ENCODE measurements at regions not wholly inside any gene's neighbourhood (a gene's known extent, or its start where the extent isn't known, plus 50 kb on each side); places are given as distances from the start of the nearest gene placed in this dataset.

GRCh38 chr9:119712325-119712724 lies 343.1 kb upstream of the BRINP1 start:
- DNase-seq: no peak
- TF ChIP-seq CTCF (IDR thresholded peaks at IDR 0.05): no peak
- no peaks in the 10 kb centered on the region for H3K36me3 ChIP-seq (ENCODE audit: insufficient read depth in 1 of 2, low read depth in 1 of 2)
- no peak overlapping the region for H3K27ac ChIP-seq
- 70 to 78% (median 74%) methylated on average over 1 of the region's 1 CpG for WGBS, 3 donors
- intact Hi-C loops (cut with DNase I): no loop called here
- ATAC-seq: no peak
- H3K27me3 ChIP-seq (ENCODE audit: insufficient read depth in 3 of 3, low read length in 2 of 3): no peaks in the 10 kb centered on the region
- H3K4me1 ChIP-seq: no peaks in the 10 kb centered on the region
- no peaks in the 10 kb centered on the region for H3K9me3 ChIP-seq
- H3K4me3 ChIP-seq: no peak overlapping the region

GRCh38 chr9:119709431-119709830 lies 340.2 kb upstream of the BRINP1 start:
- DNase-seq: no peak

GRCh38 chr9:119707228-119707845 lies 338.1 kb upstream of the BRINP1 start:
- intact Hi-C loops (cut with DNase I): no loop called here
- no peaks in the 10 kb centered on the region for H3K36me3 ChIP-seq (ENCODE audit: insufficient read depth in 1 of 2, low read depth in 1 of 2)
- no peaks in the 10 kb centered on the region for H3K9me3 ChIP-seq
- no peaks in the 10 kb centered on the region for H3K4me1 ChIP-seq
- ATAC-seq: no peak
- DNase-seq: no peak
- no peak overlapping the region for H3K4me3 ChIP-seq
- no peak overlapping the region for H3K27ac ChIP-seq
- no peaks in the 10 kb centered on the region for H3K27me3 ChIP-seq (ENCODE audit: insufficient read depth in 3 of 3, low read length in 2 of 3)
- 81 to 84% (median 84%) methylated on average over 4 of the region's 4 CpGs for WGBS, 3 donors
- no peak for TF ChIP-seq CTCF (IDR thresholded peaks at IDR 0.05)

More at GRCh38 chr9:119709431-119709830, 340.2 kb upstream of the BRINP1 start:
- TF ChIP-seq CTCF (IDR thresholded peaks at IDR 0.05): no peak
- 66 to 74% (median 69%) methylated on average over 2 of the region's 2 CpGs for WGBS, 3 donors
- no peaks in the 10 kb centered on the region for H3K36me3 ChIP-seq (ENCODE audit: insufficient read depth in 1 of 2, low read depth in 1 of 2)
- intact Hi-C loops (cut with DNase I): no loop called here
- H3K4me3 ChIP-seq: no peak overlapping the region
- H3K27me3 ChIP-seq (ENCODE audit: insufficient read depth in 3 of 3, low read length in 2 of 3): no peaks in the 10 kb centered on the region
- no peak overlapping the region for H3K27ac ChIP-seq
- H3K9me3 ChIP-seq: no peaks in the 10 kb centered on the region
- H3K4me1 ChIP-seq: no peaks in the 10 kb centered on the region
- no peak for ATAC-seq

- 62 to 90% (median 62%) methylated on average over 1 of the region's 1 CpG for WGBS, 3 donors
- H3K36me3 ChIP-seq (ENCODE audit: insufficient read depth in 1 of 2, low read depth in 1 of 2): no peaks in the 10 kb centered on the region
- no peaks in the 10 kb centered on the region for H3K4me1 ChIP-seq
- H3K27ac ChIP-seq: no peak overlapping the region
- DNase-seq (no peak), ATAC-seq (no peak)
- no peaks in the 10 kb centered on the region for H3K9me3 ChIP-seq
- no peaks in the 10 kb centered on the region for H3K27me3 ChIP-seq (ENCODE audit: insufficient read depth in 3 of 3, low read length in 2 of 3)
- intact Hi-C loops (cut with DNase I): no loop called here
- H3K4me3 ChIP-seq: no peak overlapping the region
- TF ChIP-seq CTCF (IDR thresholded peaks at IDR 0.05): no peak
Measured at GRCh38 chr9:119701651-119702050, 332.4 kb upstream of the BRINP1 start.

- no peak for TF ChIP-seq CTCF (IDR thresholded peaks at IDR 0.05)
- DNase-seq (no peak), ATAC-seq (no peak)
- no peaks in the 10 kb centered on the region for H3K27me3 ChIP-seq (ENCODE audit: insufficient read depth in 3 of 3, low read length in 2 of 3)
- no peak overlapping the region for H3K4me3 ChIP-seq
- intact Hi-C loops (cut with DNase I): no loop called here
- 29 to 35% (median 29%) methylated on average over 2 of the region's 2 CpGs for WGBS, 3 donors
- no peak overlapping the region for H3K27ac ChIP-seq
- H3K9me3 ChIP-seq: no peaks in the 10 kb centered on the region
- H3K4me1 ChIP-seq: no peaks in the 10 kb centered on the region
- no peaks in the 10 kb centered on the region for H3K36me3 ChIP-seq (ENCODE audit: insufficient read depth in 1 of 2, low read depth in 1 of 2)
Measured at GRCh38 chr9:119698535-119698934, 329.3 kb upstream of the BRINP1 start.

Measured in psoas muscle (tissue), 7 donors.